Endothelial cell of umbilical vein (primary cell): ENCODE measurements at regions not wholly inside any gene's neighbourhood (a gene's known extent, or its start where the extent isn't known, plus 50 kb on each side); places are given as distances from the start of the nearest gene placed in this dataset.

Experiments used
- BruUV-seq: library from RNA; stranded (reverse); fragments of 400-500 nt; replicated peaks from 2 replicates; lab custom pipeline; 2021; lab: Mats Ljungman, UMichigan
- CTCF ChIA-PET: fragments of 300-600, 350-600 bp; sonication (Branson Sonifier 250); formaldehyde crosslinking; loops from one replicate; lab custom pipeline; 2021; ENCODE audit warnings: antibody characterized with exemption, inconsistent platforms; lab: Charles Lee
- POLR2A ChIA-PET: fragments of 300-600, 350-600 bp; sonication (Branson Sonifier 250); formaldehyde crosslinking; loops from one replicate; lab custom pipeline; 2021; ENCODE audit warnings: antibody characterized with exemption, inconsistent platforms; lab: Charles Lee
- DNase-seq: peaks from one replicate; pipeline ENCODE4 v3.0.0-alpha.2; 2011; ENCODE audit warnings: low read depth, low spot score
- FAIRE-seq: peaks from 2 replicates; lab custom pipeline; 2011; peaks lifted over from hg19 to GRCh38; lab: Jason Lieb, UNC
- H2AFZ ChIP-seq: 2 replicates; pipeline ENCODE4 v1.6.0; 2012; ENCODE audit warnings: low read depth, low read length, control low read depth, inconsistent platforms
- H3K27ac ChIP-seq: 2 replicates; pipeline ENCODE4 v1.5.1; 2011; ENCODE audit warnings: low read depth, mild to moderate bottlenecking, control low read depth, low read length, moderate library complexity; ENCODE audit not compliant: insufficient read depth
- H3K27me3 ChIP-seq, 2 experiments: 2 replicates each; pipeline versions ENCODE4 v1.6.0 to v1.6.1; 2011; ENCODE audit warnings: low read length in 2 of 2, mixed read lengths in 1 of 2; ENCODE audit not compliant: control insufficient read depth in 2 of 2, insufficient read depth in 2 of 2
- H3K36me3 ChIP-seq, 2 experiments: 2 replicates in 1 of 2; 3 replicates in 1 of 2; pipeline ENCODE4 v1.5.1; 2011; ENCODE audit warnings: low read length in 2 of 2, mild to moderate bottlenecking in 1 of 2, moderate library complexity in 1 of 2; ENCODE audit not compliant: control insufficient read depth in 2 of 2, insufficient read depth in 2 of 2; ENCODE audit errors: extremely low read depth in 1 of 2
- H3K4me1 ChIP-seq: 3 replicates; pipeline ENCODE4 v1.5.1; 2011; ENCODE audit warnings: mild to moderate bottlenecking, low read length; ENCODE audit not compliant: control insufficient read depth, insufficient read depth; ENCODE audit errors: extremely low read depth
- H3K4me2 ChIP-seq: 2 replicates; pipeline ENCODE4 v1.6.1; 2011; ENCODE audit warnings: low read length, control low read depth, mixed read lengths; ENCODE audit not compliant: insufficient read depth
- H3K4me3 ChIP-seq, 3 experiments: fragments of 200-600 bp in 1 of 3; sonication (generic), shearing (Covaris generic) in 1 of 3; replicated peaks in 1 of 3; 2 replicates each; pipeline ENCODE4 v1.5.1; 2011 to 2016; ENCODE audit warnings: control low read depth in 3 of 3, low read length in 3 of 3, mild to moderate bottlenecking in 2 of 3, inconsistent platforms in 1 of 3, low read depth in 1 of 3, moderate library complexity in 1 of 3; ENCODE audit not compliant: insufficient read depth in 1 of 3
- H3K79me2 ChIP-seq: 2 replicates; pipeline ENCODE4 v1.6.0; 2012; ENCODE audit warnings: low read length, inconsistent platforms; ENCODE audit not compliant: control insufficient read depth, insufficient read depth
- H3K9ac ChIP-seq: replicated peaks from 2 replicates; pipeline ENCODE3; 2011; ENCODE audit warnings: low read length, control low read depth; ENCODE audit not compliant: insufficient read depth; ENCODE audit errors: extremely low read depth
- H3K9me1 ChIP-seq: replicated peaks from 3 replicates; pipeline ENCODE4 v1.6.0; 2011; ENCODE audit warnings: mild to moderate bottlenecking, low read length; ENCODE audit not compliant: control insufficient read depth, insufficient read depth; ENCODE audit errors: extremely low read depth
- H3K9me3 ChIP-seq: replicated peaks from 2 replicates; pipeline ENCODE4 v1.5.1; 2012; ENCODE audit warnings: low read length, inconsistent platforms; ENCODE audit not compliant: control insufficient read depth, insufficient read depth
- H4K20me1 ChIP-seq: replicated peaks from 2 replicates; pipeline ENCODE3; 2011; ENCODE audit warnings: mild to moderate bottlenecking, low read length; ENCODE audit not compliant: control insufficient read depth, insufficient read depth; ENCODE audit errors: extremely low read depth
- EZH2 ChIP-seq: IDR thresholded peaks from 2 replicates; pipeline ENCODE4 v1.6.1; 2012; ENCODE audit warnings: borderline replicate concordance, low read depth, mild to moderate bottlenecking, moderate library complexity, low read length, inconsistent platforms; ENCODE audit not compliant: severe bottlenecking
- FOS ChIP-seq: IDR thresholded peaks from 2 replicates; pipeline ENCODE4 v1.6.1; 2011; ENCODE audit warnings: mild to moderate bottlenecking, low read length, moderate library complexity, borderline replicate concordance; ENCODE audit not compliant: insufficient read depth
- GATA2 ChIP-seq: IDR thresholded peaks from 2 replicates; pipeline ENCODE4 v1.7.0; 2011; ENCODE audit warnings: low read depth, mild to moderate bottlenecking, moderate library complexity, mixed read lengths, low read length; ENCODE audit not compliant: insufficient read length, insufficient read depth
- JUN ChIP-seq: IDR thresholded peaks from 2 replicates; pipeline ENCODE4 v1.6.1; 2011; ENCODE audit warnings: borderline replicate concordance, low read depth; ENCODE audit not compliant: insufficient read length, insufficient read depth
- MYC ChIP-seq: IDR thresholded peaks from one replicate; pipeline ENCODE4 v1.6.1; 2011; ENCODE audit warnings: mild to moderate bottlenecking, low read depth, low read length
- POLR2A ChIP-seq: IDR thresholded peaks from 2 replicates; pipeline ENCODE4 v1.6.1; 2012; ENCODE audit warnings: low read depth, mild to moderate bottlenecking, control low read depth, low read length
- POLR2AphosphoS5 ChIP-seq: IDR thresholded peaks from 2 replicates; pipeline ENCODE4 v1.6.1; 2012; ENCODE audit warnings: low read depth, mild to moderate bottlenecking, control low read depth, low read length, moderate library complexity; ENCODE audit not compliant: insufficient read depth
- dilution Hi-C: fragments of 300-500 bp; cut with MboI; formaldehyde crosslinking; loops from one replicate; pipeline ENCODE4 v1.15.0; 2019; ENCODE audit warnings: low sequenced_read_pairs; ENCODE audit not compliant: extremely low pct_ligation_motif_present
- intact Hi-C: fragments of 100-400 bp; cut with micrococcal nuclease; formaldehyde crosslinking; loops from one replicate; pipeline ENCODE4 v1.10.0; 2022
- TF ChIP-seq, protein P1 (sequence below): IDR thresholded peaks from 2 replicates; pipeline ENCODE4 v1.6.1; 2011; ENCODE audit not compliant: insufficient read depth, insufficient read length
- TF ChIP-seq, protein P2 (sequence below), 2 donors: IDR thresholded peaks; 1 replicate in 1 of 2; 2 replicates in 1 of 2; pipeline ENCODE4 v1.5.1; 2011; ENCODE audit warnings: low read length in 2 of 2, mild to moderate bottlenecking in 2 of 2, moderate library complexity in 2 of 2, control low read depth in 1 of 2, inconsistent platforms in 1 of 2, low read depth in 1 of 2; ENCODE audit not compliant: insufficient read depth in 1 of 2; ENCODE audit errors: extremely low read depth in 1 of 2

DNA sequence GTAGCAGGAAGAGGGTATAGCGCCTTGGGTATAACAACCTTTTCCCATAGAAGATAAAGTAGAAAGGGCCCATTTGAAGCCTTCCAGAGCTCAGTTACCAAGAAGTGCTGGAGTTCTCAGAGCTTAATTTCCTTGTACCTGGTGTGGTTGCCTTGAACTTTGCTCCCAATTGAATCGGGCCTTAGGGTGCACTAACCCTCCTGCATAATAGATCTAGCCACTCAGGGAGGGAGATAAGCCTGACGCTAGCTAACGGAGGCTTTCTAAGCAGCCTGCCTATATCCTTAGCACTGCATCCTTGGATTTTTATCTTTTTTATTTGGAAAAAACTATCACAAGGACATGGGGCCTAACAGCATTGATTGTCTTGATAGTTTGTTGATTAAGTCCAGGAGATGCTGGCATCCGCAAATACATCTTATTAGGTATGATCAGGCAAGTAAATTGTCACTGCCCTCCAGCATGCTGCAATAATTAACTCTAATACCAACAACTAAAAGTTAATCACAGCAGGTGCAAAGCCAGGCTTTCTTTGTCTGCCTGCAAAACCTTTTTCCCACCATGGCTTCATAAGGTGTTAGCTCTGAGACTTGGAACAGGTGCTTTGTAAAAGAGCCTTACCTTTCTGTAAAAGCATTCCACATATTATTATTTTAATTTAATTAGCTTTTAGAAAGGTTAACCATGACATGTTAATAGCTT is 199.4 kb downstream of the SREK1 start:
- Histone ChIP-seq H3K27ac (no peak overlapping the region), H3K9me3 (no peaks in the 10 kb centered on the region), H4K20me1 (no peaks in the 10 kb centered on the region), H3K79me2 (no peaks in the 10 kb centered on the region), H3K9ac (no peak overlapping the region), H3K4me3 (no peak overlapping the region), H2AFZ (no peak overlapping the region), H3K9me1 (no peaks in the 10 kb centered on the region), H3K4me1 (no peaks in the 10 kb centered on the region), H3K4me2 (no peak overlapping the region), H3K36me3 (no peaks in the 10 kb centered on the region), H3K27me3 (no peaks in the 10 kb centered on the region)
- POLR2A ChIA-PET: no interaction called here
- FAIRE-seq: no peak
- intact Hi-C loops: no loop called here
- DNase-seq: no peak
- dilution Hi-C loops: no loop called here
- no TSS peak for BruUV-seq
- TF ChIP-seq, protein P1, sequence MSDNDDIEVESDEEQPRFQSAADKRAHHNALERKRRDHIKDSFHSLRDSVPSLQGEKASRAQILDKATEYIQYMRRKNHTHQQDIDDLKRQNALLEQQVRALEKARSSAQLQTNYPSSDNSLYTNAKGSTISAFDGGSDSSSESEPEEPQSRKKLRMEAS: no peak
- TF ChIP-seq FOS (no peak), POLR2AphosphoS5 (no peak), MYC (no peak), JUN (no peak), POLR2A (no peak), GATA2 (no peak), EZH2 (no peak)
- TF ChIP-seq, protein P2, sequence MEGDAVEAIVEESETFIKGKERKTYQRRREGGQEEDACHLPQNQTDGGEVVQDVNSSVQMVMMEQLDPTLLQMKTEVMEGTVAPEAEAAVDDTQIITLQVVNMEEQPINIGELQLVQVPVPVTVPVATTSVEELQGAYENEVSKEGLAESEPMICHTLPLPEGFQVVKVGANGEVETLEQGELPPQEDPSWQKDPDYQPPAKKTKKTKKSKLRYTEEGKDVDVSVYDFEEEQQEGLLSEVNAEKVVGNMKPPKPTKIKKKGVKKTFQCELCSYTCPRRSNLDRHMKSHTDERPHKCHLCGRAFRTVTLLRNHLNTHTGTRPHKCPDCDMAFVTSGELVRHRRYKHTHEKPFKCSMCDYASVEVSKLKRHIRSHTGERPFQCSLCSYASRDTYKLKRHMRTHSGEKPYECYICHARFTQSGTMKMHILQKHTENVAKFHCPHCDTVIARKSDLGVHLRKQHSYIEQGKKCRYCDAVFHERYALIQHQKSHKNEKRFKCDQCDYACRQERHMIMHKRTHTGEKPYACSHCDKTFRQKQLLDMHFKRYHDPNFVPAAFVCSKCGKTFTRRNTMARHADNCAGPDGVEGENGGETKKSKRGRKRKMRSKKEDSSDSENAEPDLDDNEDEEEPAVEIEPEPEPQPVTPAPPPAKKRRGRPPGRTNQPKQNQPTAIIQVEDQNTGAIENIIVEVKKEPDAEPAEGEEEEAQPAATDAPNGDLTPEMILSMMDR (IDR thresholded peaks at IDR 0.05; ENCODE audit: extremely low read depth in 1 of 2, insufficient read depth in 1 of 2, low read depth in 1 of 2, low read length in 2 of 2): no peak
- CTCF ChIA-PET: interaction anchor here (0.6 to 2.1 kb wide), 3 partner anchors 11 to 1830 kb away, joined by 3 to 9 read pairs (median 3); no protein-coding TSS in a partner anchor
